ENCODE measurements at regions not wholly inside any gene's neighbourhood (a gene's known extent, or its start where the extent isn't known, plus 50 kb on each side); places are given as distances from the start of the nearest gene placed in this dataset.

- Histone ChIP-seq H3K4me3 (no peak overlapping the region), H3K27me3 (no peaks in the 10 kb centered on the region), H3K9me3 (no peaks in the 10 kb centered on the region), H3K36me3 (no peaks in the 10 kb centered on the region), H3K27ac (no peak overlapping the region), H3K4me1 (no peaks in the 10 kb centered on the region)
- no peak for DNase-seq
- no peak for ATAC-seq (ENCODE audit: low FRiP score in 2 of 2)
- 66 to 75% methylated on average over 3 of the region's 3 CpGs for WGBS, 2 donors
- no peak for TF ChIP-seq POLR2A (IDR thresholded peaks at IDR 0.05)
- TF ChIP-seq POLR2AphosphoS5 (IDR thresholded peaks at IDR 0.05), result no peak
- TF ChIP-seq CTCF (IDR thresholded peaks at IDR 0.05), result no peak
- TF ChIP-seq EP300 (IDR thresholded peaks at IDR 0.05), result no peak
These were observed 142.1 kb downstream of the CXCL12 start for GRCh38 chr10:44242826-44243225.

- H3K27ac ChIP-seq, result no peak overlapping the region
- no peaks in the 10 kb centered on the region for H3K27me3 ChIP-seq
- no peaks in the 10 kb centered on the region for H3K9me3 ChIP-seq
- ATAC-seq (ENCODE audit: low FRiP score in 2 of 2), result no peak
- no peaks in the 10 kb centered on the region for H3K36me3 ChIP-seq
- WGBS, 2 donors, result 76% methylated on average over 2 of the region's 2 CpGs; no CpG with 5 or more reads in 1 of the 2 donors
- H3K4me1 ChIP-seq, result no peaks in the 10 kb centered on the region
- H3K4me3 ChIP-seq, result no peak overlapping the region
- DNase-seq, result no peak
- no peak for TF ChIP-seq POLR2A (IDR thresholded peaks at IDR 0.05)
- no peak for TF ChIP-seq POLR2AphosphoS5 (IDR thresholded peaks at IDR 0.05)
- TF ChIP-seq CTCF (IDR thresholded peaks at IDR 0.05), result no peak
- TF ChIP-seq EP300 (IDR thresholded peaks at IDR 0.05), result no peak
These were observed 142.8 kb downstream of the CXCL12 start for GRCh38 chr10:44242091-44242490.

GRCh38 chr10:44240584-44241205 is 144.2 kb downstream of the CXCL12 start:
- ATAC-seq (ENCODE audit: low FRiP score in 2 of 2) (no peak), DNase-seq (no peak)
- Histone ChIP-seq H3K36me3 (no peaks in the 10 kb centered on the region), H3K9me3 (no peaks in the 10 kb centered on the region), H3K4me1 (no peaks in the 10 kb centered on the region), H3K4me3 (no peak overlapping the region), H3K27ac (no peak overlapping the region), H3K27me3 (no peaks in the 10 kb centered on the region)
- 69 to 81% methylated on average over 6 of the region's 6 CpGs for WGBS, 2 donors
- no peak for TF ChIP-seq CTCF (IDR thresholded peaks at IDR 0.05)
- no peak for TF ChIP-seq POLR2AphosphoS5 (IDR thresholded peaks at IDR 0.05)
- TF ChIP-seq POLR2A (IDR thresholded peaks at IDR 0.05), result no peak
- no peak for TF ChIP-seq EP300 (IDR thresholded peaks at IDR 0.05)

- H3K4me3 ChIP-seq, result no peak overlapping the region
- H3K27ac ChIP-seq, result no peak overlapping the region
- DNase-seq, result no peak
- 85 to 87% methylated on average over 3 of the region's 3 CpGs for WGBS, 2 donors
- no peak for ATAC-seq (ENCODE audit: low FRiP score in 2 of 2)
- TF ChIP-seq POLR2AphosphoS5 (IDR thresholded peaks at IDR 0.05) (no peak), POLR2A (IDR thresholded peaks at IDR 0.05) (no peak), EP300 (IDR thresholded peaks at IDR 0.05) (no peak)
- no peaks in the 10 kb centered on the region for H3K27me3 ChIP-seq
- peaks cover 0 to 5% (median 0%) of the 10 kb centered on the region in 4 donors for H3K4me1 ChIP-seq
- H3K36me3 ChIP-seq, result no peaks in the 10 kb centered on the region
- no peaks in the 10 kb centered on the region for H3K9me3 ChIP-seq
These were observed 146.7 kb downstream of the CXCL12 start for GRCh38 chr10:44238212-44238611.

GRCh38 chr10:44237364-44238049 is 147.4 kb downstream of the CXCL12 start:
- Histone ChIP-seq H3K36me3 (no peaks in the 10 kb centered on the region), H3K4me3 (no peak overlapping the region), H3K4me1 (peaks cover 0 to 5% (median 0%) of the 10 kb centered on the region in 4 donors), H3K9me3 (no peaks in the 10 kb centered on the region), H3K27me3 (no peaks in the 10 kb centered on the region), H3K27ac (no peak overlapping the region)
- 93 to 100% methylated on average over 1 of the region's 1 CpG for WGBS, 2 donors
- ATAC-seq (ENCODE audit: low FRiP score in 2 of 2) (no peak), DNase-seq (no peak)
- TF ChIP-seq POLR2AphosphoS5 (IDR thresholded peaks at IDR 0.05), result no peak
- no peak for TF ChIP-seq CTCF (IDR thresholded peaks at IDR 0.05)
- no peak for TF ChIP-seq EP300 (IDR thresholded peaks at IDR 0.05)
- no peak for TF ChIP-seq POLR2A (IDR thresholded peaks at IDR 0.05)
